ENCODE measurements at regions not wholly inside any gene's neighbourhood (a gene's known extent, or its start where the extent isn't known, plus 50 kb on each side); places are given as distances from the start of the nearest gene placed in this dataset.
"Not testable (repeated sequence)": the region's sequence is repeated elsewhere in the genome, so short reads cannot be mapped to it uniquely, and the experiment has no call there.

GRCh38 chr2:63692002-63692606 lies 103.3 kb downstream of the MDH1 start:
- Histone ChIP-seq H3K4me3 (ENCODE audit: low read length in 3 of 3) (no peak overlapping the region), H3K27ac (ENCODE audit: low read depth, low read length) (no peak overlapping the region), H3K9ac (ENCODE audit: low read depth in 1 of 3, low read length in 3 of 3) (peak overlapping the region in 1 of 3 donors; percentile 14), H3K27me3 (ENCODE audit: control insufficient read depth in 3 of 3, insufficient read depth in 3 of 3, low read length in 3 of 3) (no peaks in the 10 kb centered on the region), H3K9me3 (ENCODE audit: control insufficient read depth in 3 of 3, low read length in 3 of 3) (no peaks in the 10 kb centered on the region), H3K36me3 (ENCODE audit: control insufficient read depth in 3 of 3, insufficient read depth in 3 of 3, low read length in 3 of 3) (no peaks in the 10 kb centered on the region), H3K4me1 (ENCODE audit: control insufficient read depth in 3 of 3, insufficient read depth in 3 of 3, low read length in 3 of 3) (no peaks in the 10 kb centered on the region)

- peaks cover 9 to 15% (median 14%) of the 10 kb centered on the region in 3 donors for H3K4me1 ChIP-seq (ENCODE audit: control insufficient read depth in 3 of 3, insufficient read depth in 3 of 3, low read length in 3 of 3)
- no peaks in the 10 kb centered on the region for H3K9me3 ChIP-seq (ENCODE audit: control insufficient read depth in 3 of 3, low read length in 3 of 3)
These were observed 106.8 kb downstream of the MDH1 start for GRCh38 chr2:63695583-63695982.

GRCh38 chr2:63696496-63696895 lies 107.7 kb downstream of the MDH1 start:
- H3K4me1 ChIP-seq (ENCODE audit: control insufficient read depth in 3 of 3, insufficient read depth in 3 of 3, low read length in 3 of 3) = peaks cover 9 to 15% (median 14%) of the 10 kb centered on the region in 3 donors
- no peaks in the 10 kb centered on the region for H3K27me3 ChIP-seq (ENCODE audit: control insufficient read depth in 3 of 3, insufficient read depth in 3 of 3, low read length in 3 of 3)
- H3K36me3 ChIP-seq (ENCODE audit: control insufficient read depth in 3 of 3, insufficient read depth in 3 of 3, low read length in 3 of 3) = no peaks in the 10 kb centered on the region
- H3K9ac ChIP-seq (ENCODE audit: low read depth in 1 of 3, low read length in 3 of 3) = no peak overlapping the region
- H3K9me3 ChIP-seq (ENCODE audit: control insufficient read depth in 3 of 3, low read length in 3 of 3) = no peaks in the 10 kb centered on the region
- H3K27ac ChIP-seq (ENCODE audit: low read depth, low read length) = no peak overlapping the region
- no peak overlapping the region for H3K4me3 ChIP-seq (ENCODE audit: low read length in 3 of 3)

More at GRCh38 chr2:63695583-63695982, 106.8 kb downstream of the MDH1 start:
- H3K27ac ChIP-seq (ENCODE audit: low read depth, low read length) = no peak overlapping the region
- H3K36me3 ChIP-seq (ENCODE audit: control insufficient read depth in 3 of 3, insufficient read depth in 3 of 3, low read length in 3 of 3) = no peaks in the 10 kb centered on the region
- H3K9ac ChIP-seq (ENCODE audit: low read depth in 1 of 3, low read length in 3 of 3) = no peak overlapping the region
- H3K4me3 ChIP-seq (ENCODE audit: low read length in 3 of 3) = no peak overlapping the region
- H3K27me3 ChIP-seq (ENCODE audit: control insufficient read depth in 3 of 3, insufficient read depth in 3 of 3, low read length in 3 of 3) = no peaks in the 10 kb centered on the region

GRCh38 chr2:63697160-63697559 lies 108.4 kb downstream of the MDH1 start:
- no peaks in the 10 kb centered on the region for H3K9me3 ChIP-seq (ENCODE audit: control insufficient read depth in 3 of 3, low read length in 3 of 3)
- no peak overlapping the region for H3K27ac ChIP-seq (ENCODE audit: low read depth, low read length)
- no peak overlapping the region for H3K9ac ChIP-seq (ENCODE audit: low read depth in 1 of 3, low read length in 3 of 3)
- H3K27me3 ChIP-seq (ENCODE audit: control insufficient read depth in 3 of 3, insufficient read depth in 3 of 3, low read length in 3 of 3) = no peaks in the 10 kb centered on the region
- no peak overlapping the region for H3K4me3 ChIP-seq (ENCODE audit: low read length in 3 of 3)
- H3K4me1 ChIP-seq (ENCODE audit: control insufficient read depth in 3 of 3, insufficient read depth in 3 of 3, low read length in 3 of 3) = peaks cover 9 to 15% (median 14%) of the 10 kb centered on the region in 3 donors
- no peaks in the 10 kb centered on the region for H3K36me3 ChIP-seq (ENCODE audit: control insufficient read depth in 3 of 3, insufficient read depth in 3 of 3, low read length in 3 of 3)

GRCh38 chr2:63698786-63699548 lies 110.2 kb downstream of the MDH1 start:
- H3K4me3 ChIP-seq (ENCODE audit: low read length in 3 of 3) = no peak overlapping the region
- no peaks in the 10 kb centered on the region for H3K36me3 ChIP-seq (ENCODE audit: control insufficient read depth in 3 of 3, insufficient read depth in 3 of 3, low read length in 3 of 3)
- no peaks in the 10 kb centered on the region for H3K9me3 ChIP-seq (ENCODE audit: control insufficient read depth in 3 of 3, low read length in 3 of 3)
- H3K27ac ChIP-seq (ENCODE audit: low read depth, low read length) = peak overlapping the region; percentile 38
- H3K4me1 ChIP-seq (ENCODE audit: control insufficient read depth in 3 of 3, insufficient read depth in 3 of 3, low read length in 3 of 3) = peaks cover 9 to 15% (median 14%) of the 10 kb centered on the region in 3 donors
- H3K9ac ChIP-seq (ENCODE audit: low read depth in 1 of 3, low read length in 3 of 3) = no peak overlapping the region
- H3K27me3 ChIP-seq (ENCODE audit: control insufficient read depth in 3 of 3, insufficient read depth in 3 of 3, low read length in 3 of 3) = no peaks in the 10 kb centered on the region

- Histone ChIP-seq H3K27me3 (ENCODE audit: control insufficient read depth in 3 of 3, insufficient read depth in 3 of 3, low read length in 3 of 3) (no peaks in the 10 kb centered on the region), H3K9me3 (ENCODE audit: control insufficient read depth in 3 of 3, low read length in 3 of 3) (no peaks in the 10 kb centered on the region), H3K4me1 (ENCODE audit: control insufficient read depth in 3 of 3, insufficient read depth in 3 of 3, low read length in 3 of 3) (peaks cover 9 to 15% (median 14%) of the 10 kb centered on the region in 3 donors), H3K4me3 (ENCODE audit: low read length in 3 of 3) (no peak overlapping the region), H3K36me3 (ENCODE audit: control insufficient read depth in 3 of 3, insufficient read depth in 3 of 3, low read length in 3 of 3) (no peaks in the 10 kb centered on the region), H3K27ac (ENCODE audit: low read depth, low read length) (peak overlapping the region; percentile 38), H3K9ac (ENCODE audit: low read depth in 1 of 3, low read length in 3 of 3) (no peak overlapping the region)
These were observed 110.7 kb downstream of the MDH1 start for GRCh38 chr2:63699549-63699839.

GRCh38 chr2:63700271-63700670 lies 111.5 kb downstream of the MDH1 start:
- H3K27me3 ChIP-seq (ENCODE audit: control insufficient read depth in 3 of 3, insufficient read depth in 3 of 3, low read length in 3 of 3) = no peaks in the 10 kb centered on the region
- H3K27ac ChIP-seq (ENCODE audit: low read depth, low read length) = no peak overlapping the region
- no peaks in the 10 kb centered on the region for H3K9me3 ChIP-seq (ENCODE audit: control insufficient read depth in 3 of 3, low read length in 3 of 3)
- peaks cover 9 to 15% (median 14%) of the 10 kb centered on the region in 3 donors for H3K4me1 ChIP-seq (ENCODE audit: control insufficient read depth in 3 of 3, insufficient read depth in 3 of 3, low read length in 3 of 3)
- H3K4me3 ChIP-seq (ENCODE audit: low read length in 3 of 3) = no peak overlapping the region
- no peaks in the 10 kb centered on the region for H3K36me3 ChIP-seq (ENCODE audit: control insufficient read depth in 3 of 3, insufficient read depth in 3 of 3, low read length in 3 of 3)
- no peak overlapping the region for H3K9ac ChIP-seq (ENCODE audit: low read depth in 1 of 3, low read length in 3 of 3)

GRCh38 chr2:63701406-63701805 lies 112.6 kb downstream of the MDH1 start:
- Histone ChIP-seq H3K27ac (ENCODE audit: low read depth, low read length) (no peak overlapping the region), H3K4me3 (ENCODE audit: low read length in 3 of 3) (no peak overlapping the region), H3K9ac (ENCODE audit: low read depth in 1 of 3, low read length in 3 of 3) (no peak overlapping the region), H3K9me3 (ENCODE audit: control insufficient read depth in 3 of 3, low read length in 3 of 3) (no peaks in the 10 kb centered on the region), H3K36me3 (ENCODE audit: control insufficient read depth in 3 of 3, insufficient read depth in 3 of 3, low read length in 3 of 3) (no peaks in the 10 kb centered on the region), H3K4me1 (ENCODE audit: control insufficient read depth in 3 of 3, insufficient read depth in 3 of 3, low read length in 3 of 3) (peaks cover 9 to 15% (median 14%) of the 10 kb centered on the region in 3 donors), H3K27me3 (ENCODE audit: control insufficient read depth in 3 of 3, insufficient read depth in 3 of 3, low read length in 3 of 3) (no peaks in the 10 kb centered on the region)

GRCh38 chr2:63706084-63706483 lies 117.3 kb downstream of the MDH1 start:
- peaks cover 8 to 10% (median 10%) of the 10 kb centered on the region in 3 donors for H3K4me1 ChIP-seq (ENCODE audit: control insufficient read depth in 3 of 3, insufficient read depth in 3 of 3, low read length in 3 of 3)
- not testable (repeated sequence) for H3K36me3 ChIP-seq (ENCODE audit: control insufficient read depth in 3 of 3, insufficient read depth in 3 of 3, low read length in 3 of 3); H3K27ac ChIP-seq (ENCODE audit: low read depth, low read length); H3K9ac ChIP-seq (ENCODE audit: low read depth in 1 of 3, low read length in 3 of 3); H3K27me3 ChIP-seq (ENCODE audit: control insufficient read depth in 3 of 3, insufficient read depth in 3 of 3, low read length in 3 of 3); H3K9me3 ChIP-seq (ENCODE audit: control insufficient read depth in 3 of 3, low read length in 3 of 3); H3K4me3 ChIP-seq (ENCODE audit: low read length in 3 of 3)

GRCh38 chr2:63710732-63711131 lies 122.0 kb downstream of the MDH1 start:
- H3K9ac ChIP-seq (ENCODE audit: low read depth in 1 of 3, low read length in 3 of 3) = peak overlapping the region in 2 of 3 donors; percentile 3 to 58
- H3K4me1 ChIP-seq (ENCODE audit: control insufficient read depth in 3 of 3, insufficient read depth in 3 of 3, low read length in 3 of 3) = peaks cover 30 to 37% (median 32%) of the 10 kb centered on the region in 3 donors
- peak overlapping the region; percentile 79 for H3K27ac ChIP-seq (ENCODE audit: low read depth, low read length)
- H3K9me3 ChIP-seq (ENCODE audit: control insufficient read depth in 3 of 3, low read length in 3 of 3) = no peaks in the 10 kb centered on the region
- H3K36me3 ChIP-seq (ENCODE audit: control insufficient read depth in 3 of 3, insufficient read depth in 3 of 3, low read length in 3 of 3) = no peaks in the 10 kb centered on the region
- no peaks in the 10 kb centered on the region for H3K27me3 ChIP-seq (ENCODE audit: control insufficient read depth in 3 of 3, insufficient read depth in 3 of 3, low read length in 3 of 3)
- H3K4me3 ChIP-seq (ENCODE audit: low read length in 3 of 3) = no peak overlapping the region

Data from skeletal muscle tissue (tissue), 3 donors.